HG03175 (cell line): ENCODE measurements at regions not wholly inside any gene's neighbourhood (a gene's known extent, or its start where the extent isn't known, plus 50 kb on each side); places are given as distances from the start of the nearest gene placed in this dataset.

Source experiments
- ATAC-seq: cut with Tn5 transposase; IDR thresholded peaks from one replicate; pipeline ENCODE4 v1.9.1; 2021; ENCODE audit warnings: mild to moderate bottlenecking, moderate library complexity; ENCODE audit not compliant: unreplicated experiment

- ATAC-seq = no peak
Measured at GRCh38 chr3:76061654-76062053, 276.3 kb upstream of the ZNF717 start.

GRCh38 chr3:76063019-76063418, 277.7 kb upstream of the ZNF717 start:
- no peak for ATAC-seq

GRCh38 chr3:76063811-76064210, 278.5 kb upstream of the ZNF717 start:
- no peak for ATAC-seq

- no peak for ATAC-seq
Measured at GRCh38 chr3:76065964-76066363, 280.6 kb upstream of the ZNF717 start.

- ATAC-seq = no peak
Measured at GRCh38 chr3:76078101-76078500, 292.8 kb upstream of the ZNF717 start.

- no peak for ATAC-seq
Measured at GRCh38 chr3:76083992-76084391, 298.6 kb upstream of the ZNF717 start.

- no peak for ATAC-seq
Measured at GRCh38 chr3:76096036-76096435, 310.7 kb upstream of the ZNF717 start.

GRCh38 chr3:76096836-76097588, 311.7 kb upstream of the ZNF717 start:
- no peak for ATAC-seq

GRCh38 chr3:76097589-76097969, 312.2 kb upstream of the ZNF717 start:
- ATAC-seq = no peak

- no peak for ATAC-seq
Measured at GRCh38 chr3:76099956-76100355, 314.6 kb upstream of the ZNF717 start.

- ATAC-seq = no peak
Measured at GRCh38 chr3:76107935-76108570, 322.7 kb upstream of the ZNF717 start.

GRCh38 chr3:76111808-76112207, 326.5 kb upstream of the ZNF717 start:
- ATAC-seq = no peak

GRCh38 chr3:76122007-76122406, 336.7 kb upstream of the ZNF717 start:
- ATAC-seq = no peak

GRCh38 chr3:76129441-76129840, 344.1 kb upstream of the ZNF717 start:
- no peak for ATAC-seq

- ATAC-seq = no peak
Measured at GRCh38 chr3:76131396-76132153, 346.2 kb upstream of the ZNF717 start.

- no peak for ATAC-seq
Measured at GRCh38 chr3:76132154-76132470, 346.8 kb upstream of the ZNF717 start.

- ATAC-seq = no peak
Measured at GRCh38 chr3:76134166-76134565, 348.8 kb upstream of the ZNF717 start.

GRCh38 chr3:76138921-76139320, 353.6 kb upstream of the ZNF717 start:
- no peak for ATAC-seq

- ATAC-seq = no peak
Measured at GRCh38 chr3:76147846-76148245, 362.5 kb upstream of the ZNF717 start.

- no peak for ATAC-seq
Measured at GRCh38 chr3:76152028-76152427, 366.7 kb upstream of the ZNF717 start.

GRCh38 chr3:76161856-76162255, 376.5 kb upstream of the ZNF717 start:
- no peak for ATAC-seq

GRCh38 chr3:76171647-76172046, 386.3 kb upstream of the ZNF717 start:
- no peak for ATAC-seq
